SIG-M5 treated with dmso at 0.1 percent for 504 hours (cell line): ENCODE measurements at regions not wholly inside any gene's neighbourhood (a gene's known extent, or its start where the extent isn't known, plus 50 kb on each side); places are given as distances from the start of the nearest gene placed in this dataset.
"Not testable (repeated sequence)": the region's sequence is repeated elsewhere in the genome, so short reads cannot be mapped to it uniquely, and the experiment has no call there.

Source experiments
- DNase-seq: peaks from one replicate; lab custom pipeline; 2025; ENCODE audit not compliant: unreplicated experiment; lab: John Stamatoyannopoulos, UW

GRCh38 chr3:165635791-165636683 is 201.2 kb downstream of the BCHE start:
- DNase-seq = no peak

GRCh38 chr3:165624761-165625160 is 212.5 kb downstream of the BCHE start:
- DNase-seq = peak; percentile 14

DNA sequence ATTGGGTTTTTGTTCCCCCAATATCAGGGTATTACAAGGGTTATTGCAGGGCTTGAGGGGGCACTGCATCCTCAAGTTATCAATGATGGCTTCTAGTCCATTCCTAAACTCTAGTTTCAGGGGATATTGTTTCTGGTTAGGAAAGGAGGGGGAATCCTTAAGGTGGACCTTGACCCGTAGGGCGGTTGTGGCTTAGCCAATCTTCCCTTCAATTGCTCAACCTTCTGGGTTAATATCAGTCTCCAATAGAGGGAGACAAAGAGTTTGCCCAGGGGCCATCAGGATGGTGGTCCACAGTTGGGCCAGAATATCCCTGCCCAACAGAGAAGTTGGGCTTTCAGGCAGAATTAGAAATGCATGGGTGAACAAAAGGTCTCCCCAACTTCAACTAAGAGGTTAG is 214.9 kb downstream of the BCHE start:
- no peak for DNase-seq

GRCh38 chr3:165619069-165619468 is 218.2 kb downstream of the BCHE start:
- DNase-seq = no peak

- no peak for DNase-seq
These were observed 220.1 kb downstream of the BCHE start for GRCh38 chr3:165617134-165617533.

DNA sequence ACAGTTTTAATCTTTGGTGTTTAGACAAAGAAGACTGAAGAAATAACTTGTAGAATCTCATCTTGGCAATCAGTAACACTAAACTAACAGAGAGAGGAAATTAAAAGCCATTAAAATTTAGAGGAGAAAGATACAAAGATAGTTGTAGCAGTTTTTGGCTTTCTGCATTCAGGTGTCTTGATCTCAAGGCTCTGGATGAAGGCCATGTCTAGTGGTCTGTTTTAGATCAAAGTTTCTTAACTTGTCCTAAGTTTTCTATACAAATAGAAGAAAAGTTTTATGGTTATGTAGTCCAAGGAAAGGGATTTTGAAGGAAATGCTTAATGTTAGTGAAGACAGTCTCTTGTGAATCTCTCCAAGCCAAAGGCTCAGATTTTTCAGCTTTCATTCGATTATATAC is 222.9 kb downstream of the BCHE start:
- no peak for DNase-seq

- DNase-seq = no peak
These were observed 224.2 kb downstream of the BCHE start for GRCh38 chr3:165613014-165613413.

- DNase-seq = no peak
These were observed 230.0 kb downstream of the BCHE start for GRCh38 chr3:165607221-165607620.

GRCh38 chr3:165603196-165603595 is 234.0 kb downstream of the BCHE start:
- no peak for DNase-seq

GRCh38 chr3:165572566-165572965 is 264.7 kb downstream of the BCHE start:
- DNase-seq = not testable (repeated sequence)

DNA sequence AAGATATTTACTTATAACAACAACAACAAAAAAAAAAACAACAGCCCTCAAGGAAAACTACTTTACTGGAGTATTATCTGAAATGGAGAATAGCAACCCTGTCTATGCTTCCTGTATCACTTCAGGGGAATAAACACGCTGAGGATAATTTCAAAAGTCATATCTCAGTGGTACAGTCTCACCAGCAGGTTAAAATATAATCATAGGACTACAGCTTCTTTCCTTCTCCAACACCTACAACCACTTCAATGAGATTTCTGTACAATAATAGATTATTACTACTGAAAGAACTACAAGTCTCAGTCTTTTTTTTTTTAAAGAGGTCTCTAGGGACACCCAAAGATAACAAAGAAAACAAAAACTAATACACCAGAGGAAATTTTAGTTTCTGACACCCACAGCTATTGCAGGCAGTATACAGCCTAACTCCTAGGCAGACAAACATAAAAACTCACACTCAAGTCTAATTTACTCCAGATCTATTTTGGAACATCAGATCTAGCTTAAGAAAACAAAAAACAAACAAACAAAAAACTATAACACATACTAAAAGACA is 268.2 kb downstream of the BCHE start:
- DNase-seq = no peak

DNA sequence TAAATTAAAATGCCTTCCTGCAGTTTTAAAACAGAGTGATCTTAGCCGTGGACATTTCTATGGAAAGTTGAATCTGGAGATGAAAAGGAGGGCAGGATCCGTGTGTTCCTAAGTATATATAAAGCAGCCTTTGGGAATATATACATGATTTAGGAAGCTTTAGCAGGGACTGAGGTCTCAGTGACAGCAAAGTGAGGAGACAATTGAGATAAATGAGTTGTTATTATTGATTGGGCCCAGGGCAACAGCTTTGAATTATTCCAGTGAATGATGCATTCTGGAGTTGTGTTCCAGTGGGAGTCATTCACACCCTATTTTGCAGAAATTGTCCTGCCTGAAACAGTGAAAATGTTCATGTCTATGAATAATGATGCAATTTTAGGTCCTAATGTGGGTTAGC is 281.4 kb downstream of the BCHE start:
- DNase-seq = no peak

GRCh38 chr3:165553371-165553770 is 283.9 kb downstream of the BCHE start:
- DNase-seq = no peak

DNA sequence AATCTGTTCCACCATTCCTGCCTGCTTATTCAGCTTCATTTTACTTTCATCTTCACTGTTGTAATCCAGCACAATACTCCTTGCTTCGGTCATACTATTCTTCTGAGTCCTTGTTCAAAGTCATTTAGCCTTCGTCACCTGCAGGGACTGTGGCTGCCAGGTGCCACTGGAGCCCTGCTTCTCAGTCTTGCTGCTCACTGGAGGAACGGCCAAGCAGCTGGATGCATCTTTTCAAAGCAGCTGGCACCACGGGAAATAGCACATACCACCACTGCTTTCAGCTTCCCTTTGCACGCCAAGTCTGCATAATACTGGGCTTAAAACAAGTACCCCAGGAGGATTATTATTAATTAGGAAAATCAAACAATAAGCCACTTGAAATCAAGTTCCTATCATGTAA is 287.6 kb downstream of the BCHE start:
- no peak for DNase-seq

GRCh38 chr3:165549037-165549436 is 288.2 kb downstream of the BCHE start:
- no peak for DNase-seq

DNA sequence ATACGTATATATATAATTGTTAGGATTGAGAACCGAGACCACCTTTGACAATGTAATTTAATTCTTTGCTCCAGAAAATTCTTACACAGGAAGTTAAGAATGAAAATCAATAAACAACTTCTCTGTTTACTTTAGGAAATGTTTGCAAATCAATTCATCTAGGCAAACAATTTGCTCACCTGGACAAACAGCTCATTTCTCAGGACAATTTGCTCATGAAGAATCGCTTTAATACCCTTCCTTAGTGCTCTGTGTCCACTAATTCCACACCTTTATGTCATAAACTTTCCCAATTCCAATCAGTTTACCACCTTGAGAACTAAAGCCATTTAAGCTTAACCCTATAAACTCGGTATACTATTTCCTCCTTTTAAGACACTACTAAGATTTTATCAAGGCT is 292.2 kb downstream of the BCHE start:
- no peak for DNase-seq

DNA sequence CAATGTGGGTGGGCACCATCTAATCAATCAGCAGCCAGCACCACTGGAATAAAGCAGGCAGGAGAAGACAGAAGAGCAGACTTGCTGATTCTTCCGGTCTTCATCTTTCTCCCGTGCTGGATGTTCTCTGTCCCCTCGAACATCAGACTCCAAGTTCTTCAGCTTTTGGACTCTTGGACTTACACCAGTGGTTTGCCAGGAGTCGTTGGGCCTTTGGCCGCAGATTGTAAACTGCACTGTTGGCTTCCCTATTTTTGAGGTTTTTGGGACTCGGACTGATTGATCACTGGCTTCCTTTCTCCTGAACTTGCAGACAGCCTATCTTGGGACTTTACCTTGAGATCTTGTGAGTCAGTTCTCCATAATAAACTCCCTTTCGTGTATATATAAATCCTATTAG is 292.8 kb downstream of the BCHE start:
- no peak for DNase-seq

DNA sequence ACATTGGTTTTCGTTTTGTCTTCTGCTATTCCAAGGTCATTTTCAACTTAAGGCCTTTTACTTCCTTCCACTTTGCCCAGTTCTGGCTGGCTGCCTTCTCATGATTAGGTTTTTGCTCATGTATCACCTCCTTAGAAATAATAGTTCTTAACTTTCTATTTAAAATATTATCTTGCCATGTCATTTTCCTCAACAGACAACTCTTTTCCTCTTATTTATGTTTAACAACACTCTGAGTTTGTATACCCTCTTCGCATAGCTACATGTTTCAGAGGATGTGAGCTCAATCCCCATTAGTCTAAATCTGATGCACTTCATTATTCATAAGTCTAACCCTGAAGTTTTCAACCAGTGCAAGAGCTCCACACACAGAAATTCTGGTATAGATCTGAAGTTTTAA is 299.1 kb downstream of the BCHE start:
- no peak for DNase-seq

DNA sequence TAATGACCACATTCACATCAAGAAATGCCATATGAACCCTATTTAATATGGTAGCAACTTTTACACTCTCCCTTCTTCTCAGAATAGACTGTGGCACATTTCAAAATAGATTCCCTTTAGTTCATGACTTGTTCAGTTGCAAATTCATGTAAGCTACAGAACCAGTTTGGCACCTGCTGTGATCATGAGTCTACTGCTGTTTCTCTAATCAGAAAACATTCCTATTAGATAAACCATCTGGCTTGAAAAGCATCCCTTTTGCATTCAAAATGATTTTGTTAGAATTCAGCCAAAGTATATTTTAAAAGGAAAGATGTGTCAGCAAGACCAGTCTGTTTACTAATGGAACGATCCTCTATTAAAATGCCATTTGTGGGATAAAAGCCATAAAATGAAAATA is 304.4 kb downstream of the BCHE start:
- no peak for DNase-seq

DNA sequence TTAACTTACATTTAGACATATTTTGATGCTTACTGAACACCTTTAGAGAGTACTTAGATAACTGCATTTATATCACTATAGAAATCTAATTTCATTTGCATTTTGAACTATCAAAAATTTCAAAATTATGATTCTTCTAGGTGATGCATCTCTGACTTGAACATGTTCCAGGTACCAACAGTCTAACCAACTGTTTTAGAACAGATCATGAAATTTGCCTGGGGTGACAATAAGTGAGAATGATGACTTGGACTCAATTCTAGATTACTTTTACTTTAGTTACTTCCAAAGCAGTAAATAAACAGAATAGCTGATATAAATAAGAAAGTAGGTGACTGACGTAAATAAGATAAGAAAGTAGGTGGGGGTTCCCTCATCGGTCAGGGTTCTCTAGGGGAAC is 307.8 kb downstream of the BCHE start:
- no peak for DNase-seq

- DNase-seq = no peak
These were observed 310.9 kb downstream of the BCHE start for GRCh38 chr3:165526367-165526766.

- DNase-seq = no peak
These were observed 313.4 kb downstream of the BCHE start for GRCh38 chr3:165523801-165524200.

- no peak for DNase-seq
These were observed 314.8 kb downstream of the BCHE start for GRCh38 chr3:165522386-165522785.
